ENCODE measurements at regions not wholly inside any gene's neighbourhood (a gene's known extent, or its start where the extent isn't known, plus 50 kb on each side); places are given as distances from the start of the nearest gene placed in this dataset.

- no peak for ATAC-seq
- no peaks in the 10 kb centered on the region for H3K27me3 Mint-ChIP-seq
- DNase-seq, result no peak
- peaks cover 0 to 35% (median 15%) of the 10 kb centered on the region in 9 donors for H3K9me3 Mint-ChIP-seq
- peaks cover 0 to 3% (median 0%) of the 10 kb centered on the region in 4 donors for H3K4me1 Mint-ChIP-seq
- no peak overlapping the region for H3K27ac Mint-ChIP-seq
- H3K4me3 Mint-ChIP-seq, result no peak overlapping the region
- POLR2A ChIA-PET, result no interaction called here
- H3K36me3 Mint-ChIP-seq, result peaks cover 32 to 64% (median 34%) of the 10 kb centered on the region in 3 donors
Observed at GRCh38 chr7:33685981-33686683, 219.2 kb upstream of the BMPER start.

GRCh38 chr7:33687625-33688024 lies 217.7 kb upstream of the BMPER start:
- no peaks in the 10 kb centered on the region for H3K27me3 Mint-ChIP-seq
- no peaks in the 10 kb centered on the region for H3K4me1 Mint-ChIP-seq
- peaks cover 31 to 67% (median 33%) of the 10 kb centered on the region in 3 donors for H3K36me3 Mint-ChIP-seq
- H3K27ac Mint-ChIP-seq, result no peak overlapping the region
- DNase-seq (no peak), ATAC-seq (no peak)
- POLR2A ChIA-PET, result no interaction called here
- H3K9me3 Mint-ChIP-seq, result peaks cover 4 to 42% (median 15%) of the 10 kb centered on the region in 9 donors
- no peak overlapping the region for H3K4me3 Mint-ChIP-seq

- Mint-ChIP-seq H3K4me3 (no peak overlapping the region), H3K9me3 (peaks cover 4 to 48% (median 15%) of the 10 kb centered on the region in 9 donors), H3K27me3 (no peaks in the 10 kb centered on the region), H3K27ac (no peak overlapping the region), H3K36me3 (peaks cover 26 to 56% (median 27%) of the 10 kb centered on the region in 3 donors), H3K4me1 (no peaks in the 10 kb centered on the region)
- POLR2A ChIA-PET, result no interaction called here
- no peak for ATAC-seq
- DNase-seq, result no peak
Observed at GRCh38 chr7:33691180-33691579, 214.2 kb upstream of the BMPER start.

DNA sequence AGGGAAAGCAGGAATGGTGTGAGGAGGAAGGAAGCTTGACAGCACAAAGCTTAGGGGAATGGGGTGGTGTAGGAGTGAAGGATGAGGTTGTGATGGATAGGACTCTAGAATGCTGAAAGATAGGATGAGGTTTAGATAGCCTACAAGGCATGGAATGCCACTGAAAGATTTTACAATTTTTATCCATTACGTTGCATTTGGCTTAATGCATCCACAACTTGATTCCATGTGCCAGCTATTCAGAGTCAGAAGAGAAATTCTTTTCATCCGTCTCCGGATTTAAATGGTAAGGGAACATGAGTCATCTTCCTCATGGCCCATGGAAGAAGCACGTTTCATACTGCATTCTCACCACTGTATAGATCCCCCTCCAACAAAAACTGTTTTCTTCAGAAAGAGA lies 212.4 kb upstream of the BMPER start:
- peaks cover 5 to 47% (median 12%) of the 10 kb centered on the region in 9 donors for H3K9me3 Mint-ChIP-seq
- no peaks in the 10 kb centered on the region for H3K4me1 Mint-ChIP-seq
- H3K27ac Mint-ChIP-seq, result no peak overlapping the region
- H3K4me3 Mint-ChIP-seq, result no peak overlapping the region
- no peak for ATAC-seq
- peaks cover 20 to 59% (median 26%) of the 10 kb centered on the region in 3 donors for H3K36me3 Mint-ChIP-seq
- H3K27me3 Mint-ChIP-seq, result no peaks in the 10 kb centered on the region
- POLR2A ChIA-PET, result no interaction called here
- no peak for DNase-seq

DNA sequence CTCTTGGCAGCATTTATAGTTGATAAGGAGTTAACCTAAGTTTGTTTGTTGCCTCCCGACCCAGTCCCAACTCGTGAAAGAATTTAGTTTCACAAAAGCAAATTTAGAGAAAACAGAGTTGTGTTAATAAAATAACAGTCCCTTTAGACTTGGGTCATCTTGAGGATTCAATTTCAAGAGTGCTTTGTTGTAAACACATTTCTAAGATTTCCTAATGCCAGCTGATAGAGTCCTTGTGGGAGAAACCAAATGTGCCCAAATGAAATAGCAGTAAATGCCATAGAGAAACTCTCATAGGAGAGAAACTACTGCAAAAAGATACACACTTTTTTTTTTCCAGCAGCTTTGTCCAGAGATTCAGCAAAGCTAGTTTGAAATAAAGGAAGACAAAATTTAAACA lies 211.3 kb upstream of the BMPER start:
- POLR2A ChIA-PET, result no interaction called here
- Mint-ChIP-seq H3K36me3 (peaks cover 14 to 59% (median 26%) of the 10 kb centered on the region in 3 donors), H3K27ac (no peak overlapping the region), H3K4me3 (no peak overlapping the region), H3K4me1 (no peaks in the 10 kb centered on the region), H3K9me3 (peaks cover 4 to 47% (median 16%) of the 10 kb centered on the region in 9 donors), H3K27me3 (no peaks in the 10 kb centered on the region)
- ATAC-seq (no peak), DNase-seq (no peak)

DNA sequence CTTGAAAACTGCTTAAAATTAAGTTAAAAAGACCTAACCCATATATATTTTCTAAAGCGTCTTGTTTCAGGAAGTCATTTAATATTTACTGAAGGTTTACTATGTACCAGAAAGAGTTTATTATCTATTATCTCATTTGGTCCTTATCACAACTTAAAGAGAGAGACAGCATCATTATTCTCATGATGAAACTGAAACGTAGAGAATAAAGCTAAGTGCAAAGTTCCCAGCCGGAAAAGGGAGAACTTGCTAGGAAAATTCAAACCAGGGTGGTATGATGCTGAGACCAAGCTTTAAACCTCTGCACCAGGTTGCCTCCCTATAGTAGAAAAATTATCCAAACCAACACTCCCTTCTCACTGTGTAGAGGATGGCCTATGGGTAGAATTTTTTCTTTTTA lies 207.7 kb upstream of the BMPER start:
- Mint-ChIP-seq H3K9me3 (peaks cover 17 to 56% (median 29%) of the 10 kb centered on the region in 9 donors), H3K4me1 (no peaks in the 10 kb centered on the region)
- POLR2A ChIA-PET, result no interaction called here

GRCh38 chr7:33698041-33698440 lies 207.3 kb upstream of the BMPER start:
- H3K4me1 Mint-ChIP-seq, result no peaks in the 10 kb centered on the region
- no peak overlapping the region for H3K27ac Mint-ChIP-seq
- POLR2A ChIA-PET, result no interaction called here
- H3K36me3 Mint-ChIP-seq, result peaks cover 13 to 51% (median 47%) of the 10 kb centered on the region in 3 donors
- ATAC-seq (no peak), DNase-seq (no peak)
- no peak overlapping the region for H3K4me3 Mint-ChIP-seq
- H3K27me3 Mint-ChIP-seq, result no peaks in the 10 kb centered on the region
- peaks cover 17 to 60% (median 30%) of the 10 kb centered on the region in 9 donors for H3K9me3 Mint-ChIP-seq

More for the DNA sequence above, 207.7 kb upstream of the BMPER start:
- peaks cover 11 to 53% (median 47%) of the 10 kb centered on the region in 3 donors for H3K36me3 Mint-ChIP-seq
- ATAC-seq (no peak), DNase-seq (no peak)
- no peak overlapping the region for H3K4me3 Mint-ChIP-seq
- H3K27me3 Mint-ChIP-seq, result no peaks in the 10 kb centered on the region
- H3K27ac Mint-ChIP-seq, result no peak overlapping the region

DNA sequence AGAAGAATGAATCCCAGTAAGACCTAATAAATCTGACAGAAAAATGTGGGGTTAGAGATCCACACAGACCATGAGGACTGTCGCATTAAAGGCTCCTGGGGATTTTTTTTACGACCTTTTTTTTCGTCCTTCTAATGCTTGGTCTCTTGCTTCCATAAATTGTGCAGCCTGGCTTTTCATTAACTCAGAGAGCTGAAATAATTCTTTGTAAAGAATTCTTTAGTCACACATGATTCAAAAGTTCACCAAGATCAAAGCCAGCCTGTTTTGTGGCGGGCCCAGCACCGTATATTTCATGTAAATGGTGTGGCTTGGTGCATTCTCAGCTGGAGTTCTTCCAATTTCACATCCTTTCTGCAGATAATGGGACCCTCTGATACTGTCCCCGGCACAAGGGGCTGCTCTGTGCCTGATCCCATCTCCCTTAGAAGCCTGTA lies 206.6 kb upstream of the BMPER start:
- DNase-seq (no peak), ATAC-seq (no peak)
- peaks cover 17 to 63% (median 32%) of the 10 kb centered on the region in 9 donors for H3K9me3 Mint-ChIP-seq
- POLR2A ChIA-PET, result no interaction called here
- H3K27me3 Mint-ChIP-seq, result no peaks in the 10 kb centered on the region
- no peaks in the 10 kb centered on the region for H3K4me1 Mint-ChIP-seq
- peaks cover 13 to 51% (median 47%) of the 10 kb centered on the region in 3 donors for H3K36me3 Mint-ChIP-seq
- no peak overlapping the region for H3K4me3 Mint-ChIP-seq
- H3K27ac Mint-ChIP-seq, result no peak overlapping the region

- POLR2A ChIA-PET, result no interaction called here
- Mint-ChIP-seq H3K27me3 (no peaks in the 10 kb centered on the region), H3K4me3 (no peak overlapping the region), H3K9me3 (peaks cover 17 to 63% (median 32%) of the 10 kb centered on the region in 9 donors), H3K36me3 (peaks cover 13 to 49% (median 44%) of the 10 kb centered on the region in 3 donors), H3K4me1 (peaks cover 0 to 3% (median 0%) of the 10 kb centered on the region in 4 donors), H3K27ac (no peak overlapping the region)
- DNase-seq (no peak), ATAC-seq (no peak)
Observed at GRCh38 chr7:33700001-33700899, 205.1 kb upstream of the BMPER start.

GRCh38 chr7:33701189-33701740 lies 204.1 kb upstream of the BMPER start:
- peaks cover 10 to 45% (median 44%) of the 10 kb centered on the region in 3 donors for H3K36me3 Mint-ChIP-seq
- no peak overlapping the region for H3K4me3 Mint-ChIP-seq
- H3K4me1 Mint-ChIP-seq, result peaks cover 0 to 3% (median 0%) of the 10 kb centered on the region in 4 donors
- H3K27ac Mint-ChIP-seq, result no peak overlapping the region
- H3K9me3 Mint-ChIP-seq, result peaks cover 16 to 58% (median 32%) of the 10 kb centered on the region in 9 donors
- DNase-seq, result no peak
- no peak for ATAC-seq
- POLR2A ChIA-PET, result no interaction called here
- H3K27me3 Mint-ChIP-seq, result no peaks in the 10 kb centered on the region

GRCh38 chr7:33701927-33702326 lies 203.4 kb upstream of the BMPER start:
- ATAC-seq, result no peak
- peak overlapping the region in 1 of 10 donors; percentile 31 for H3K27ac Mint-ChIP-seq
- POLR2A ChIA-PET, result no interaction called here
- no peaks in the 10 kb centered on the region for H3K27me3 Mint-ChIP-seq
- H3K4me3 Mint-ChIP-seq, result no peak overlapping the region
- peaks cover 0 to 3% (median 0%) of the 10 kb centered on the region in 4 donors for H3K4me1 Mint-ChIP-seq
- H3K36me3 Mint-ChIP-seq, result peaks cover 10 to 44% (median 40%) of the 10 kb centered on the region in 3 donors
- DNase-seq, result no peak
- H3K9me3 Mint-ChIP-seq, result peaks cover 12 to 58% (median 32%) of the 10 kb centered on the region in 9 donors

GRCh38 chr7:33702514-33703054 lies 202.8 kb upstream of the BMPER start:
- Mint-ChIP-seq H3K27me3 (no peaks in the 10 kb centered on the region), H3K27ac (peak overlapping the region in 1 of 10 donors; percentile 31), H3K9me3 (peaks cover 12 to 58% (median 32%) of the 10 kb centered on the region in 9 donors), H3K4me1 (peaks cover 0 to 3% (median 0%) of the 10 kb centered on the region in 4 donors), H3K4me3 (peak overlapping the region in 1 of 10 donors; percentile 34), H3K36me3 (peaks cover 10 to 44% (median 35%) of the 10 kb centered on the region in 3 donors)
- DNase-seq (no peak), ATAC-seq (no peak)
- POLR2A ChIA-PET, result no interaction called here
